ENCODE measurements at regions not wholly inside any gene's neighbourhood (a gene's known extent, or its start where the extent isn't known, plus 50 kb on each side); places are given as distances from the start of the nearest gene placed in this dataset.

- TF ChIP-seq CTCF (IDR thresholded peaks at IDR 0.05) (no peak), EP300 (IDR thresholded peaks at IDR 0.05; ENCODE audit: low read depth) (no peak), POLR2A (IDR thresholded peaks at IDR 0.05) (no peak)
Measured at GRCh38 chr10:33125522-33126517, 167.8 kb upstream of the ITGB1 start.
